H1 (cell line): ENCODE measurements at regions not wholly inside any gene's neighbourhood (a gene's known extent, or its start where the extent isn't known, plus 50 kb on each side); places are given as distances from the start of the nearest gene placed in this dataset.

Source experiments
- CTCF ChIA-PET: fragments of 300-600 bp; sonication (Branson Sonifier 250); formaldehyde crosslinking; loops from one replicate; lab custom pipeline; 2021; ENCODE audit not compliant: partially characterized antibody; lab: Charles Lee
- POLR2A ChIA-PET: fragments of 300-600 bp; sonication (Branson Sonifier 250); formaldehyde crosslinking; loops from one replicate; lab custom pipeline; 2021; ENCODE audit warnings: inconsistent platforms; ENCODE audit not compliant: partially characterized antibody; lab: Charles Lee
- DNase-seq, 2 experiments: peaks; one replicate each; pipeline versions ENCODE4 v3.0.0 to v3.0.0-alpha.2; 2010 to 2022; ENCODE audit warnings: low spot score in 2 of 2, low read depth in 1 of 2, mixed read lengths in 1 of 2
- FAIRE-seq: peaks from 2 replicates; lab custom pipeline; 2011; peaks lifted over from hg19 to GRCh38; lab: Jason Lieb, UNC
- H2AFZ ChIP-seq: 2 replicates; pipeline ENCODE4 v1.8.1; 2012; ENCODE audit warnings: low read length, inconsistent platforms
- H2AK5ac ChIP-seq: 2 replicates; pipeline ENCODE4 v1.6.1; 2013; ENCODE audit warnings: low read depth, low read length
- H2BK120ac ChIP-seq: replicated peaks from 2 replicates; pipeline ENCODE3; 2013; ENCODE audit warnings: low read depth, low read length, inconsistent platforms
- H2BK12ac ChIP-seq: 2 replicates; pipeline ENCODE4 v1.6.1; 2013; ENCODE audit warnings: low read depth, low read length
- H2BK15ac ChIP-seq: 2 replicates; pipeline ENCODE4 v1.6.1; 2013; ENCODE audit warnings: low read length
- H2BK20ac ChIP-seq: 2 replicates; pipeline ENCODE4 v1.6.1; 2013; ENCODE audit warnings: low read length
- H2BK5ac ChIP-seq: 2 replicates; pipeline ENCODE4 v1.6.1; 2013; ENCODE audit warnings: low read depth, low read length
- H3K14ac ChIP-seq: 2 replicates; pipeline ENCODE4 v1.6.1; 2013; ENCODE audit warnings: inconsistent platforms; ENCODE audit not compliant: insufficient read length
- H3K18ac ChIP-seq: 2 replicates; pipeline ENCODE4 v1.6.1; 2013; ENCODE audit warnings: low read length; ENCODE audit errors: extremely low read depth
- H3K23ac ChIP-seq: 2 replicates; pipeline ENCODE4 v1.6.1; 2013; ENCODE audit warnings: inconsistent platforms; ENCODE audit not compliant: insufficient read length
- H3K23me2 ChIP-seq: 2 replicates; pipeline ENCODE4 v1.6.1; 2013; ENCODE audit warnings: low read depth, low read length
- H3K27ac ChIP-seq: 2 replicates; pipeline ENCODE4 v1.6.1; 2011; ENCODE audit warnings: low read depth, low read length, inconsistent platforms
- H3K27me3 ChIP-seq, 4 experiments: replicated peaks in 1 of 4; 1 replicate in 1 of 4; 2 replicates in 3 of 4; pipeline versions ENCODE4 v1.6.1 to v1.8.1; 2011 to 2013; ENCODE audit warnings: low read length in 3 of 4, mild to moderate bottlenecking in 3 of 4, inconsistent platforms in 2 of 4, mixed read lengths in 2 of 4, moderate library complexity in 1 of 4; ENCODE audit not compliant: control insufficient read depth in 3 of 4, insufficient read depth in 3 of 4; ENCODE audit errors: extremely low read depth in 1 of 4
- H3K36me3 ChIP-seq, 4 experiments: 2 replicates each; pipeline versions ENCODE4 v1.6.1 to v1.8.1; 2011 to 2013; ENCODE audit warnings: mild to moderate bottlenecking in 4 of 4, low read length in 3 of 4, moderate library complexity in 2 of 4, control low read depth in 1 of 4, inconsistent platforms in 1 of 4; ENCODE audit not compliant: insufficient read depth in 4 of 4, control insufficient read depth in 2 of 4
- H3K4ac ChIP-seq: replicated peaks from 2 replicates; pipeline ENCODE3; 2013; ENCODE audit warnings: low read length, low read depth, mixed read lengths, inconsistent platforms; ENCODE audit not compliant: insufficient read length
- H3K4me1 ChIP-seq, 4 experiments: replicated peaks in 1 of 4; 1 replicate in 1 of 4; 2 replicates in 3 of 4; pipeline versions ENCODE4 v1.6.1 to v1.8.1; 2011 to 2013; ENCODE audit warnings: low read length in 3 of 4, inconsistent platforms in 2 of 4, mixed read lengths in 1 of 4; ENCODE audit not compliant: insufficient read depth in 4 of 4, control insufficient read depth in 3 of 4
- H3K4me2 ChIP-seq, 2 experiments: 2 replicates each; pipeline versions ENCODE4 v1.6.1 to v1.8.1; 2011 to 2013; ENCODE audit warnings: low read depth in 2 of 2, low read length in 2 of 2, control low read depth in 1 of 2, inconsistent platforms in 1 of 2, mild to moderate bottlenecking in 1 of 2; ENCODE audit not compliant: insufficient read depth in 1 of 2
- H3K4me3 ChIP-seq, 4 experiments: fragments of 200-600, 300-600 bp in 1 of 4; sonication (generic), shearing (Covaris generic), sonication (Bioruptor Twin) in 1 of 4; 2 replicates each; pipeline versions ENCODE4 v1.5.1 to v1.8.1; 2011 to 2016; ENCODE audit warnings: low read length in 4 of 4, low read depth in 3 of 4, control low read depth in 2 of 4, inconsistent platforms in 2 of 4, mild to moderate bottlenecking in 2 of 4, mixed read lengths in 1 of 4, moderate library complexity in 1 of 4; ENCODE audit not compliant: insufficient read depth in 2 of 4; ENCODE audit errors: extremely low read depth in 1 of 4
- H3K56ac ChIP-seq: replicated peaks from 2 replicates; pipeline ENCODE3; 2013; ENCODE audit warnings: low read depth, mild to moderate bottlenecking, mixed read lengths, low read length, inconsistent platforms; ENCODE audit not compliant: insufficient read length
- H3K79me1 ChIP-seq: 2 replicates; pipeline ENCODE4 v1.6.1; 2013; ENCODE audit warnings: low read depth, low read length, control low read depth
- H3K79me2 ChIP-seq, 2 experiments: 2 replicates each; pipeline versions ENCODE4 v1.6.1 to v1.8.1; 2012 to 2013; ENCODE audit warnings: low read length in 2 of 2, mild to moderate bottlenecking in 2 of 2, inconsistent platforms in 1 of 2; ENCODE audit not compliant: insufficient read depth in 2 of 2, control insufficient read depth in 1 of 2
- H3K9ac ChIP-seq, 4 experiments: replicated peaks in 1 of 4; 1 replicate in 1 of 4; 2 replicates in 3 of 4; pipeline versions ENCODE4 v1.6.1 to v1.8.1; 2011 to 2013; ENCODE audit warnings: low read depth in 3 of 4, low read length in 3 of 4, control low read depth in 2 of 4, mild to moderate bottlenecking in 2 of 4, moderate library complexity in 2 of 4, inconsistent platforms in 1 of 4; ENCODE audit errors: extremely low read depth in 1 of 4
- H3K9me3 ChIP-seq, 2 experiments: 2 replicates each; pipeline versions ENCODE4 v1.6.1 to v1.8.1; 2012 to 2013; ENCODE audit warnings: mild to moderate bottlenecking in 2 of 2, moderate library complexity in 2 of 2, control low read depth in 1 of 2, inconsistent platforms in 1 of 2, low read depth in 1 of 2, low read length in 1 of 2, mixed read lengths in 1 of 2; ENCODE audit not compliant: insufficient read depth in 2 of 2
- H4K20me1 ChIP-seq, 2 experiments: replicated peaks in 1 of 2; 2 replicates each; pipeline versions ENCODE3 to v1.8.1; 2011 to 2013; ENCODE audit warnings: inconsistent platforms in 2 of 2, low read length in 2 of 2, mild to moderate bottlenecking in 1 of 2; ENCODE audit not compliant: insufficient read depth in 2 of 2, control insufficient read depth in 1 of 2
- H4K5ac ChIP-seq: 2 replicates; pipeline ENCODE4 v1.6.1; 2013; ENCODE audit warnings: low read length, low read depth, mixed read lengths, inconsistent platforms; ENCODE audit not compliant: insufficient read length
- H4K8ac ChIP-seq: 2 replicates; pipeline ENCODE4 v1.8.0; 2013; ENCODE audit warnings: mild to moderate bottlenecking, moderate library complexity, low read length, inconsistent platforms; ENCODE audit not compliant: insufficient read depth; ENCODE audit errors: extremely low read depth
- H4K91ac ChIP-seq: replicated peaks from 2 replicates; pipeline ENCODE3; 2013; ENCODE audit warnings: low read length, mixed read lengths, inconsistent platforms; ENCODE audit not compliant: insufficient read length
- CTBP2 ChIP-seq: IDR thresholded peaks from 2 replicates; pipeline ENCODE4 v1.7.0; 2011; ENCODE audit warnings: borderline replicate concordance, mild to moderate bottlenecking, moderate library complexity, mixed read lengths, low read length; ENCODE audit not compliant: insufficient read depth, insufficient read length
- EP300 ChIP-seq, 2 experiments: IDR thresholded peaks; 1 replicate in 1 of 2; 2 replicates in 1 of 2; pipeline ENCODE4 v1.6.1; 2011 to 2012; ENCODE audit warnings: low read depth in 2 of 2, low read length in 2 of 2, mild to moderate bottlenecking in 2 of 2, borderline replicate concordance in 1 of 2, inconsistent platforms in 1 of 2, moderate library complexity in 1 of 2
- WGBS, 2 experiments: shearing (Covaris generic) in 1 of 2; methylation state at CpG; one replicate each; pipeline versions ENCODE4 v1.1.6 to v1.1.7; 2013 to 2015; ENCODE audit warnings: low lambda C conversion rate in 2 of 2, mixed read lengths in 2 of 2, inconsistent platforms in 1 of 2, low coverage in 1 of 2, missing lambda C conversion rate in 1 of 2; ENCODE audit not compliant: insufficient replicate concordance in 2 of 2, insufficient coverage in 1 of 2, insufficient read length in 1 of 2; ENCODE audit errors: extremely low coverage in 1 of 2, missing lambda C conversion rate in 1 of 2; 5-methylcytosine and 5-hydroxymethylcytosine counted together

DNA sequence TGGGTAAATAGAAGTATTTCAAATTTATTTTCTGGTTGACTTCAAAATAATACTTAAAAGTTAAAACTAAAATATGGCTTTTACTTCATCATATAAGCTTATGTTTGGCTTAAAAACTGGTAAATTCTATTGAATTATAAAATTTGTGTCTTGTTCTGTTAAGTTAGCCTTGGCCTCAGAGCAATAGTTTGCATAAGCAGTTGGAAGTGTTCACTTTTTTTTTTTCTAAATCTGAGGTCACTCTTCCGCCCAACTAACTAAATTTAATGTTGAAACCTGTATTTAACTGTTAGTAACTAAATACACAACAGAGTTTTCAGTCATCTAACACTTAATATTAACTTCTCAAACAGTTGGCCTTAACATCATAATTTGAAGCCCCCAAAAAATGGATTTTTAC is 871.7 kb upstream of the ADAMTS5 start:
- no peak for FAIRE-seq
- no peak overlapping the region for H3K27ac ChIP-seq
- TF ChIP-seq CTBP2 = no peak
- no peak for TF ChIP-seq EP300 (IDR thresholded peaks at IDR 0.05; ENCODE audit: borderline replicate concordance in 1 of 2, low read depth in 2 of 2, low read length in 2 of 2)

More for the DNA sequence above, 871.7 kb upstream of the ADAMTS5 start:
- no peak overlapping the region for H2BK20ac ChIP-seq
- H3K4me2 ChIP-seq = no peak overlapping the region
- H3K23me2 ChIP-seq = no peaks in the 10 kb centered on the region
- ChIA-PET CTCF (interaction anchor here (0.9 kb wide), 1 partner anchor 34 kb away, joined by 3 read pairs; no protein-coding TSS in a partner anchor), POLR2A (no interaction called here)
- no peak for DNase-seq
- H2BK120ac ChIP-seq = no peak overlapping the region
- H2BK12ac ChIP-seq = no peak overlapping the region
- H2AK5ac ChIP-seq = no peak overlapping the region
- H4K91ac ChIP-seq = no peak overlapping the region
- no peak overlapping the region for H3K18ac ChIP-seq
- H4K20me1 ChIP-seq = no peaks in the 10 kb centered on the region
- no peaks in the 10 kb centered on the region for H3K9me3 ChIP-seq
- no peak overlapping the region for H4K5ac ChIP-seq
- H2BK5ac ChIP-seq = no peak overlapping the region
- no peak overlapping the region for H3K14ac ChIP-seq
- H3K4me1 ChIP-seq = no peaks in the 10 kb centered on the region
- no peaks in the 10 kb centered on the region for H3K79me1 ChIP-seq
- 93% methylated on average over 1 of the region's 1 CpG; no CpG with 5 or more reads in 1 of the 2 experiments for WGBS, 2 experiments
- H3K9ac ChIP-seq = no peak overlapping the region
- H3K4me3 ChIP-seq = no peak overlapping the region
- no peak overlapping the region for H2BK15ac ChIP-seq
- no peaks in the 10 kb centered on the region for H3K79me2 ChIP-seq
- no peaks in the 10 kb centered on the region for H3K27me3 ChIP-seq
- no peak overlapping the region for H2AFZ ChIP-seq
- H4K8ac ChIP-seq = no peak overlapping the region
- H3K56ac ChIP-seq = no peak overlapping the region
- no peaks in the 10 kb centered on the region for H3K36me3 ChIP-seq
- H3K4ac ChIP-seq = no peak overlapping the region
- H3K23ac ChIP-seq = no peak overlapping the region
